MM.1S (cell line): ENCODE measurements at regions not wholly inside any gene's neighbourhood (a gene's known extent, or its start where the extent isn't known, plus 50 kb on each side); places are given as distances from the start of the nearest gene placed in this dataset.

Source experiments
- CTCF ChIP-seq: fragments of 300-600 bp; sonication (generic); IDR thresholded peaks from 2 replicates; pipeline ENCODE4 v1.5.1; 2016; ENCODE audit warnings: antibody characterized with exemption, low read length, mixed read lengths
- EZH2 ChIP-seq: fragments of 300-600 bp; sonication (generic); optimal IDR thresholded peaks from 2 replicates; pipeline ENCODE3; 2017; ENCODE audit warnings: low read depth, mild to moderate bottlenecking, antibody characterized with exemption, low read length, mixed read lengths
- EZH2phosphoT487 ChIP-seq: fragments of 300-600 bp; sonication (generic); IDR thresholded peaks from 2 replicates; pipeline ENCODE4 v1.6.1; 2018; ENCODE audit warnings: antibody characterized with exemption, low read length

- TF ChIP-seq CTCF (no peak), EZH2phosphoT487 (no peak), EZH2 (no peak)
Measured at GRCh38 chr6:12474167-12475140, 184.3 kb downstream of the EDN1 start.
